Omental fat pad (tissue), 3 donors: ENCODE measurements at regions not wholly inside any gene's neighbourhood (a gene's known extent, or its start where the extent isn't known, plus 50 kb on each side); places are given as distances from the start of the nearest gene placed in this dataset.

ENCODE experiments used
- ATAC-seq: fragments of 150-250 bp; one replicate; pipeline ENCODE4 v1.9.1; 2016; ENCODE audit warnings: mild to moderate bottlenecking, moderate library complexity; ENCODE audit not compliant: low FRiP score
- DNase-seq: peaks from one replicate; pipeline ENCODE4 v3.0.0-alpha.2; 2019; ENCODE audit warnings: low spot score
- CTCF ChIP-seq, 3 donors: fragments of 450-650 bp; IDR thresholded peaks; one replicate each; pipeline ENCODE4 v1.5.1; 2016 to 2017; ENCODE audit warnings: antibody characterized with exemption in 3 of 3, mild to moderate bottlenecking in 3 of 3, moderate library complexity in 2 of 3

GRCh38 chr12:69150083-69150795 is 89.1 kb upstream of the CPSF6 start:
- TF ChIP-seq CTCF (IDR thresholded peaks at IDR 0.05) = no peak
- DNase-seq (no peak), ATAC-seq (no peak)

DNA sequence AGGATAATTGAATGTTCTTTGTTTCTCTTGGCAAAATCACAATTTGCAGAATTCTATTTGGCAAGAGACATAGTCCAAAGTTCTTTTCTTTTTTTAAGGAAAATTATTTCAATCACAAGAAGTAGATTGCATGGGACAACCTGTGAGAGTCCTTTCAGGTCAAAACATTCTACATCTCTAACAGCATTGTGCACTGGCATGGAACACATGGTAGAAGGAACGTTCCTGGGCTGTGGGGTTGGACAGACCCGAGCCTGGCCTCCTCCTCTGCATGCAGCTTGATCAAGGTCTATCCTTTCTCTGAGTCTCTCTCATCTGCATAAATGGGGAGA is 88.6 kb upstream of the CPSF6 start:
- no peak for ATAC-seq
- TF ChIP-seq CTCF (IDR thresholded peaks at IDR 0.05) = no peak
- DNase-seq = no peak

DNA sequence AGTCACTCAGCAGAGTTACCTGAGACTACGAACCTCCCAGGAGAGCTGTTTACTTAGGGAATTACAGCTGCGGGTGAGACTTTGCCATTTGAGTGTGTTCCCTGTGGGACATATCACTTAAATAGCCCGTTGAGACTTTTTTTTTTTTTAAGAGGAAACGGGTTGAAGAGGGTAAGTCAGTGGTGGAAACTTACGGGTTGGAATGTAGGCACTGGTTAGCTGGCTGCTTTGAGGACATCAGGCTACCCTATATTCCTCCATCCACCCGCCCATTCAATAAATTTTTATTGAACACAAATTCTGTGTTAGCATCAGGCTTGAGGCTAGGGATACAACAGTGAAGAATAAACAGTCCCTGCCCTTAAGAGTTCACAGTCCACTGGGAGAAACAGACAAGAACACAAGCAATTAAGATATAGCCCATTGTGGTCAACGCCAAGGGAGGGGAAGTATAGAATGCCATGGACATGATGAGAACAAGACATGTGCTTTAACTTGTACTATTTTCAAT is 88.1 kb upstream of the CPSF6 start:
- no peak for ATAC-seq
- TF ChIP-seq CTCF (IDR thresholded peaks at IDR 0.05) = no peak

DNA sequence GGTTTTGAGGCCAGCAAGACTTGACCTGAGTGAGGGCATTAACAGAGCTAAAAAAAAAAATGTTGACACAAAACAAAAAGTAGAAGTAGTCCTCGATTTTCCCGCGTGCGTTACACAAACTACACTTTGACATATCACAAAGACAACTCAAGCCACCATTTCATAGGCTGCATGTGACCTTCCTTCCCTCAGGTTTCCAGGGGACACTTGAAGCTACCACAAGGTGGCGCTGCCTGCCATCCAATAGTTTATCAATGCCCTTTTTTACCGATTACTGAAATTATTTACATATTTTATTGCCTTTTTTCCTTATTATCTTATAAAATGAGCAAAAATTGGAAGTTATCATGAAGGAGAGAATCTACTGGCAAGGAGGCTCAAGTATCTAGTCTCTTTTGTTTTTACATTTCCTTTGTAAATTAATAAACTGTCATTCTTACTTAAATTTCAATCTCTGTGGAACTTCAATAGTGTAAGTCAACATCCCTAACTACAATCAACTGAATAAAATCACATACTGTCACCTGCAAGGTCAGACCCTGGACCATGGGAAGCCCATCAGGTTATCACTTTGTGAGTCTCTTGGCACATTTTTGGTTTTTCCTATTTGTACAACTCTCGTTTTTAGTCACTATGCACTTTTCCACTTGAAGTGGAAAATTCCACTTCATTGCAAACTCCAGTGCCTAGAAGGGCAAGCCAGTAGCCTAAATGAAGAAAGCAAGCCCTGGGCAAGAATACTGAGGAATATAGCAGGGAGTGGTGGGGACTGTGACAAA is 84.6 kb upstream of the CPSF6 start:
- DNase-seq (peak; percentile 77), ATAC-seq (no peak)
- peak in 1 of 3 donors; percentile 38 for TF ChIP-seq CTCF (IDR thresholded peaks at IDR 0.05)

More for the DNA sequence above, 88.1 kb upstream of the CPSF6 start:
- DNase-seq = no peak

GRCh38 chr12:69157023-69157655 is 82.2 kb upstream of the CPSF6 start:
- no peak for TF ChIP-seq CTCF (IDR thresholded peaks at IDR 0.05)
- DNase-seq (peak; percentile 87), ATAC-seq (peak; percentile 61)

- no peak for DNase-seq
- no peak for ATAC-seq
- TF ChIP-seq CTCF (IDR thresholded peaks at IDR 0.05) = no peak
These were observed 77.5 kb upstream of the CPSF6 start for GRCh38 chr12:69161829-69162228.
